IPS-20b (cell line): ENCODE measurements at regions not wholly inside any gene's neighbourhood (a gene's known extent, or its start where the extent isn't known, plus 50 kb on each side); places are given as distances from the start of the nearest gene placed in this dataset.
"Not testable (repeated sequence)": the region's sequence is repeated elsewhere in the genome, so short reads cannot be mapped to it uniquely, and the experiment has no call there.

Experiments used
- H3K27ac ChIP-seq: one replicate; pipeline ENCODE4 v1.5.1; 2013; ENCODE audit warnings: low read length
- H3K27me3 ChIP-seq: 2 replicates; pipeline ENCODE4 v1.6.1; 2013; ENCODE audit warnings: mild to moderate bottlenecking, low read length, inconsistent platforms; ENCODE audit not compliant: insufficient read depth
- H3K36me3 ChIP-seq: 2 replicates; pipeline ENCODE4 v1.6.1; 2013; ENCODE audit warnings: low read depth, mild to moderate bottlenecking, inconsistent platforms, low read length, moderate library complexity; ENCODE audit not compliant: insufficient read depth
- H3K4me1 ChIP-seq: 2 replicates; pipeline ENCODE4 v1.6.1; 2013; ENCODE audit warnings: mild to moderate bottlenecking, control low read depth, inconsistent platforms, low read length, moderate library complexity; ENCODE audit not compliant: insufficient read depth
- H3K4me3 ChIP-seq: 2 replicates; pipeline ENCODE4 v1.5.1; 2013; ENCODE audit warnings: mild to moderate bottlenecking, low read length, inconsistent platforms
- H3K9ac ChIP-seq: 2 replicates; pipeline ENCODE4 v1.6.1; 2013; ENCODE audit warnings: low read depth, mild to moderate bottlenecking, inconsistent platforms, low read length, moderate library complexity
- H3K9me3 ChIP-seq: 2 replicates; pipeline ENCODE4 v1.6.1; 2013; ENCODE audit warnings: mild to moderate bottlenecking, low read depth, low read length, inconsistent platforms; ENCODE audit not compliant: insufficient read depth

DNA sequence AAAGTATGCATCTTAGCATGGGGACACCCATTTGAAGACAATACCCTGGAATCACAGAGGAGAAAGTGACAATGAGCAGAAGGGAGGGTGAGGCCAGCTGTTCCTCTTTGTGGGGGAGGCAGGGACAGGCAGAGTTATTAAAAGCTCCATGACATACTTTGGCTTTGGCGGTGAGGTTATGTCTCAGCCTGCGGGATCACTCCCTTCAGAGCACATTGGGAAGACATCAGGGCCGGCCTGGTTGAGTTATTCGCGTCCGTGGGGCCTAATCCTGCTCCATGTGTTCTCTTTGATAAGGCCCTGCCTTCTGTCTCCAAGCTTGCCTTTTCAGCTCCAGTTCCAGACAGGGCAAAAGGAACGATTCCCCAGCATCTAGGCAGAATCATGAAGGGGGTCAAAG is 98.8 kb upstream of the NTF3 start:
- H3K36me3 ChIP-seq: no peaks in the 10 kb centered on the region
- no peak overlapping the region for H3K4me3 ChIP-seq
- H3K4me1 ChIP-seq: peaks cover 9% of the 10 kb centered on the region; the same call in 1 of the 2 replicates
- no peak overlapping the region for H3K9ac ChIP-seq
- no peaks in the 10 kb centered on the region for H3K9me3 ChIP-seq
- no peaks in the 10 kb centered on the region for H3K27me3 ChIP-seq
- H3K27ac ChIP-seq: no peak overlapping the region

DNA sequence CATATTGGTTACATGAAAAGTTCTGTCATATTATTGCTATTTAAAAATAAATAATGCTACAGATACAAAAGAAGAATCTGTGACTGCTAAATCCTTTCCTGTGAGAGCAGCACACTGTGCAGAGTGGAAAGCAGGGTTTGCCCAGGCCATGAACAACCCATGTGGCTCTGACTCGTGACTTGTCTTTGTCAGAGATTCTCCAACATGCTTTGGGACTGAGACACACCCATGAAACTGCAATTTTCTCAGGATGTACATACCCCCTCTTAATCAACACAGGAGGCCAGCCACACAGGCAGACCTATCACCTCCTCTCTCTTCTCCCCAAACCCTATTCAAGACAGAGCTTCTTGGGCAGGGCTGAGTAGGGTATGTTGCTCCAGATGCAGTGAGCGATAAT is 96.8 kb upstream of the NTF3 start:
- Histone ChIP-seq H3K9ac (no peak overlapping the region), H3K27ac (no peak overlapping the region), H3K4me3 (no peak overlapping the region), H3K9me3 (no peaks in the 10 kb centered on the region), H3K36me3 (no peaks in the 10 kb centered on the region), H3K27me3 (no peaks in the 10 kb centered on the region), H3K4me1 (no peaks in the 10 kb centered on the region)

DNA sequence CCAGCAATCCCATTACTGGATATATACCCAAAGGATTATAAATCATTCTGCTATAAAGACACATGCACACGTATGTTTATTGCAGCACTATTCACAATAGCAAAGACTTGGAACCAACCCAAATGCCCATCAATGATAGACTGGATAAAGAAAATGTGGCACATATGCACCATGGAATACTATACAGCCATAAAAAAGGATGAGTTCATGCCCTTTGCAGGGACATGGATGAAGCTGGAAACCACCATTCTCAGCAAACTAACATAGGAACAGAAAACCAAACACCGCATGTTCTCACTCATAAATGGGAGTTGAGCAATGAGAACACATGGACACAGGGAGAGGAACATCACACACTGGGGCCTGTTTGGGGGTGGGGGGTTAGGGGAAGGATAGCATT is 90.8 kb upstream of the NTF3 start:
- not testable (repeated sequence) for H3K4me1 ChIP-seq, H3K27me3 ChIP-seq, H3K36me3 ChIP-seq, H3K9me3 ChIP-seq, H3K9ac ChIP-seq, H3K27ac ChIP-seq, H3K4me3 ChIP-seq

DNA sequence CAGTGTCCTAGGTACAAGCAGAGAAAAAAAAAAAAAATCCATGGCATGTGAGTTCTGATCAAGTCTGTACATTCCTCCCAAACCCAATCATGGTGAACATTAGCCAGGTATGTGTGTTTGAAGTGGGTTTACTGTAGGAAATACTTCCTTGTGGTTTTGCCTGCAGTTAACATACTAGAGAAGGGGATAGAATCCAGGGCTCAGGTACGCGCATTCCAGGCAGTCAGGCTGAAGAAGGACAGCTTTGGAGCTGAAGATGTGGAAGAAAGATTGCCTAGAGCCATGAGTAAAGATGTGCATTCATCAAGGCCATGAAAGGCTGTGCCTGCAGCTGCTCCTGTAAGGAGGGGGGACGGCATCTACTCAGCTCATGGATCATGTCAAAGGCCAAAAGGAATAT is 88.2 kb upstream of the NTF3 start:
- H3K36me3 ChIP-seq: no peaks in the 10 kb centered on the region
- H3K27me3 ChIP-seq: no peaks in the 10 kb centered on the region
- H3K4me1 ChIP-seq: no peaks in the 10 kb centered on the region
- H3K9ac ChIP-seq: no peak overlapping the region
- no peak overlapping the region for H3K27ac ChIP-seq
- H3K4me3 ChIP-seq: no peak overlapping the region
- no peaks in the 10 kb centered on the region for H3K9me3 ChIP-seq

DNA sequence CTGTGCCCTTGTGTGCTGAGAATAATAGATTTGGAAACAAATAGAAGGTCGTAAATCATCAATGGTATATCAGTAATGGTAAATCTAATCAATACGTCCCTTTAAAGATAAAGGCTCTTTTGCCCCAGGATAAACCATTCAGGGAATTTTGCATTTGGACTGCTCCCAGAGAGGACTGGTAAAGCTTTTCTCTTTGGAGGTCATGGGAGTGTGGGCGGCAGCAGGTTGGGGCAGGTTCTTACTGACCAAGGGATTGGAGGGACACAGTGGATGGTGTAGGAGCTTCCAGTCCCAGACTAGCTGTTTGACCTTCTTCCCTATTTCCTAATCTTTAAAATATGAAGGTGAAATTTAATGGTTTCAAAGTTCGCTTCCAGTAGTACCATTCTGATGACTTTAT is 87.8 kb upstream of the NTF3 start:
- H3K9me3 ChIP-seq: no peaks in the 10 kb centered on the region
- no peaks in the 10 kb centered on the region for H3K36me3 ChIP-seq
- H3K27me3 ChIP-seq: no peaks in the 10 kb centered on the region
- H3K27ac ChIP-seq: no peak overlapping the region
- H3K9ac ChIP-seq: no peak overlapping the region
- no peak overlapping the region for H3K4me3 ChIP-seq
- no peaks in the 10 kb centered on the region for H3K4me1 ChIP-seq

DNA sequence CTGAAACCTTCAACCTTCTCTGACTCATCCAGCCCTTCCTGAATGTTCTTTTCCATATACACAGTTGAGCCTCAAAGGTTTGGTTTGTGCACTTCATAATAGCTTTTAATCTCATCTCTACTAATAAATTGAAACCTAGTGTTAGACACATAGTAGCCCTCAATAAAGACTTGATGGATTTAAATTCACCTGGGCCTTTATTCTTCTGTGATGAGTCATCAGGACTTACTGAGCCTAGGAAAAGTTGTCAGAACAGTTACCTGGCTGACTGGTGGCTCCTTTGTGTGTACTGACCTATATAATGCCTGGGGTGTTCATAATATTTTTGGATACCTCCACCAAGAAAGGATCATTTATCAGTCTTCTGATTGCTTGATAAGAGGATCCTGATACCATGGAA is 86.4 kb upstream of the NTF3 start:
- Histone ChIP-seq H3K4me3 (no peak overlapping the region), H3K9ac (no peak overlapping the region), H3K9me3 (no peaks in the 10 kb centered on the region), H3K36me3 (no peaks in the 10 kb centered on the region), H3K27ac (no peak overlapping the region), H3K4me1 (no peaks in the 10 kb centered on the region), H3K27me3 (no peaks in the 10 kb centered on the region)

DNA sequence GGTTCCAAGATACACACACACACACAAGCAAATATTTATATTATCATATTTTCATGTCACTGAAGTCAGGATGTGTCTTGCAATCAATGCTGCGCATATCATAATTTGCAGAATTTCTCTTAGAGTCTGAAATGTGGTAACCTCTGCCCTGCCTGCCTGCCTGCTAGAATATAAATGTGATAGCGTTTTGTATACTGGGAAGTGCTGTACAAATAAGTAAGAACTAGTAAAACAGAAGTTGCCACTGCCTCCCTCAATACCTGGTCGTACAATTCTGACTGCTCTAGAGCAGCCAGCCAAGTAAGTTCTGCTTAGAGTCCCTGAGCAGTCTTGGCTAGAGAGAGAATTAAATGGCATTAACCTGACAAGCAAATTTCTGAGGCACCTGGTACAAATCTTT is 83.9 kb upstream of the NTF3 start:
- Histone ChIP-seq H3K9ac (no peak overlapping the region), H3K4me3 (no peak overlapping the region), H3K27ac (no peak overlapping the region), H3K4me1 (no peaks in the 10 kb centered on the region), H3K36me3 (no peaks in the 10 kb centered on the region), H3K27me3 (no peaks in the 10 kb centered on the region), H3K9me3 (no peaks in the 10 kb centered on the region)

DNA sequence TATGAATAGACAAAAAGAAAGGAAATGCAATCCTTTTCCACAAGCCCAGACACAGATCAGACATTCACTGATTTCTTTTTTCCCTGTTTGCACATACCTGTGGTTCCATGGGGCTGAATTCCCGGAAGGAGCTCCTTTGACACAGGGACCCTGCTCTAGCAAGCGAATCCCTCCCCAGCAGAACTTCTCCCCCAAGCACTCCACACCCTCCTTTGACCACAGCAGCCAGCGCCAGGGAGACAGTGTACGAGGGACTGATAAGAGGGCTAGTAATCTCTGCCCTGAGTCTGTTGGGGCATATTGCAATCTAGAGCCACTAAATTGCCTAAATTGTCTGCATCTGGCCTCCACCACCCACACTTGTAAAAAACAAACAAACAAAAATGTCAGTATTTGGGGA is 83.4 kb upstream of the NTF3 start:
- no peaks in the 10 kb centered on the region for H3K9me3 ChIP-seq
- no peaks in the 10 kb centered on the region for H3K36me3 ChIP-seq
- H3K4me1 ChIP-seq: no peaks in the 10 kb centered on the region
- H3K27ac ChIP-seq: no peak overlapping the region
- no peak overlapping the region for H3K4me3 ChIP-seq
- no peaks in the 10 kb centered on the region for H3K27me3 ChIP-seq
- H3K9ac ChIP-seq: no peak overlapping the region

DNA sequence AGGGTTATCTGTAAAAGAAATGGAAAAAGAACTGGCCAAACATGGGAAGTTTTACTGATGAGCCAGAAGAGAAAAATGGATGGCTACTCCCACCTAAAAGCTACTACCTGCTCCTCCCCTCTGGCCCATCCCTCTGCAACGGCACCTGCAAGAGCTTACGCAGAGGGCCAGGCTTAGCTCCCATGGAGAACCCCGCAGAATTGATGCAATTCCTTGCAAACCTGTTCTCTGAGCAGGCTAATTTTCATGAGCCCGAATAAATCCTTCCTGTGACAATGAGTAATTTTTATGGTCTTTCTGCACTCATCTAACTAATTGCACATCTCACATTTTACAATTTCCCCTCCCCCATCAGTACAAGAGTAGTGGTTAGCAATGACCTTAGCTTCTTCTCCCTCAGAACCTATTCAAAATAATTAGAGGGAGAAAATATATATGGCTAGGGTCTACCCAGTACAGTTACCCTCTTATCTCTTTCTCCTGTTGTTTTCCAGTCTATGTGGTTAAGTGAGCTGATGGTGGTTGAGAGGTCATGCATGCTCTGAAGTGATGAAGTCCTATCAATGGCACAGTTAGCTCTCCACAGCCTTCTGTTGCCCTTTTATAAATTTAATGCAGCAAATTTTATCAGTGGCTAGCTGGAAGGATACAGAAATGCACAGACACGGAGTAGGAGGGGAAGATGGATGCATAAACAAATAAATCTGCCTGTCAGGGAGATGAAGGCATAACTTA is 67.7 kb upstream of the NTF3 start:
- H3K27ac ChIP-seq: no peak overlapping the region

DNA sequence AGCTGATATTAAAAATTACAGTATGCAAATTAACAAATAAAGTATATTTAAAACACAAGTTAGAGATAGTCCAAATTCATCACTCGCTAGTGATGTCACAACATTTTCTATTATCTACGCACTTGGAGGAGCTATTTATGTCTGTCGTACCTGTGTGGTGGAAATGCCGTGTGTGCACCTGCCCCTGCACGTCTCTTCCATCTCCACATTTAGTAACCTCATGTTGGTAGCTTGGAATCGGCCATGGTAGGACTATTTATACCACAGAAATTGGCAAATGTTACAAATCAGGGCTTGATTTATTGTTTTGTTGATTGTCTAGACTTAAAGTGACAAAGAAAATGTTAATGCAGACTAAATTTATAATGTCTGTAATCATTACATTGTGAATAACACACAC is 62.6 kb upstream of the NTF3 start:
- Histone ChIP-seq H3K27ac (no peak overlapping the region), H3K27me3 (no peaks in the 10 kb centered on the region), H3K4me1 (no peaks in the 10 kb centered on the region; the same call in 1 of the 2 replicates), H3K9ac (no peak overlapping the region), H3K36me3 (no peaks in the 10 kb centered on the region), H3K4me3 (no peak overlapping the region), H3K9me3 (no peaks in the 10 kb centered on the region)

More for the DNA sequence above, 67.7 kb upstream of the NTF3 start:
- Histone ChIP-seq H3K4me3 (no peak overlapping the region), H3K9ac (no peak overlapping the region), H3K36me3 (no peaks in the 10 kb centered on the region), H3K27me3 (no peaks in the 10 kb centered on the region), H3K9me3 (no peaks in the 10 kb centered on the region), H3K4me1 (no peaks in the 10 kb centered on the region)

DNA sequence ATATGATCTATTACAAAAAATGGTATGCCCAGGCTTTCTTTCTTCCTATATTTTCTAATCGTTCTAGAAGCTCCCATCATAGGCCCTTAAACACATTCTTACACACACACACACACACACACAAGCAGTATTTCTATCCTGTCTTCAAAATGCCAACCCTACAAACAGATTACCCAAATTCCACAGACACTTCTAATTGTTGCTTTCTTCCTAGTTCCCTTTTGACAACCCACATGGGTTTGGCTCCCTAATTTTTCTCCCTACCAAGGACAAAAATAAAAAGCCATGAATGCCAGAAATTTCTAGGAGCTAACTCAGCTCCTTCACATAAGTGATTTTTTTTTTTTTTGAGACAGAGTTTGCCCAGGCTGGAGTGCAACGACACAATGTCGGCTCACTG is 60.3 kb upstream of the NTF3 start:
- Histone ChIP-seq H3K9ac (no peak overlapping the region), H3K4me3 (no peak overlapping the region), H3K9me3 (no peaks in the 10 kb centered on the region), H3K27ac (no peak overlapping the region), H3K27me3 (no peaks in the 10 kb centered on the region), H3K4me1 (no peaks in the 10 kb centered on the region; the same call in 1 of the 2 replicates), H3K36me3 (no peaks in the 10 kb centered on the region)

DNA sequence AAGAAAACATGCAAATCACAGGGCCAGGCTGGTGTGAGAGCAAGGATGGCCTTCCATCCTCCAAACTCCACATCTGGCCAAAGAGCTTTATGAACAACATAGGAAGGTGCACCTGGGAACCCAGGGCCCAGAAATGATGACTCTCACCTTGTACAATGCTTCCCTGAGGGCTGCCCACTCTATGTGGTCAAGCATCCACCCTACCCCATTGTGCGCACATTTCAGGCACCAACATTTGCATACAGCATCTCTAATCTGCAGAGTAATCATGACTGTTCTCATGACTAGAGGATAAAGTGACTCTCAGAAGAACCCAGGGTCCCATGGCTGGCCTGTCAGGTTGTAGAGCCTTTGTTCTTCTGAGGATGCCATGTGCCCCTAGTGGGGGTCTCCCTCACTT is 57.2 kb upstream of the NTF3 start:
- Histone ChIP-seq H3K36me3 (no peaks in the 10 kb centered on the region), H3K4me3 (no peak overlapping the region), H3K4me1 (no peaks in the 10 kb centered on the region; the same call in 1 of the 2 replicates), H3K9me3 (no peaks in the 10 kb centered on the region), H3K27ac (no peak overlapping the region), H3K27me3 (no peaks in the 10 kb centered on the region), H3K9ac (no peak overlapping the region)
